NCI-H1417 treated with DMSO at 0.1 percent for 48 hours (cell line): ENCODE measurements at regions not wholly inside any gene's neighbourhood (a gene's known extent, or its start where the extent isn't known, plus 50 kb on each side); places are given as distances from the start of the nearest gene placed in this dataset.
"Not testable (repeated sequence)": the region's sequence is repeated elsewhere in the genome, so short reads cannot be mapped to it uniquely, and the experiment has no call there.

ENCODE experiments used
- DNase-seq: peaks from one replicate; lab custom pipeline; 2025; lab: John Stamatoyannopoulos, UW

- not testable (repeated sequence) for DNase-seq
Observed at GRCh38 chr6:25160134-25160533, 119.0 kb upstream of the CARMIL1 start.

DNA sequence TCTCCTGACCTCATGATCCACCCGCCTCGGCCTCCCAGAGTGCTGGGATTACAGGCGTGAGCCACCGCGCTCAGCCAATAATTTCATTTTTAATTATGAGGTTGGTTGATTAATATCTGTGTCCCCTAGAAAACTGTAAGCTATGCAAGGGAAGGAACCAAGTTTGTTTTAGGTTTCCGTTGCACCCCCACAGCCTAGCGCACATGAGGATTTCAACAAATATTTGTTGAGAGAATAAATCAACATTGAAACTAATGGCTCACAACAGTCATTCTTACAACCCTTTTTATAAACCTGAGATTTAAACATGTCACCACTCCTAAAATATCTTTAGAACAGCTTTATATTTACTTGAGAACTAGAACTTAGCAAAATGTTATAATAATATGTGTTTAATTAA lies 114.0 kb upstream of the CARMIL1 start:
- no peak for DNase-seq

DNA sequence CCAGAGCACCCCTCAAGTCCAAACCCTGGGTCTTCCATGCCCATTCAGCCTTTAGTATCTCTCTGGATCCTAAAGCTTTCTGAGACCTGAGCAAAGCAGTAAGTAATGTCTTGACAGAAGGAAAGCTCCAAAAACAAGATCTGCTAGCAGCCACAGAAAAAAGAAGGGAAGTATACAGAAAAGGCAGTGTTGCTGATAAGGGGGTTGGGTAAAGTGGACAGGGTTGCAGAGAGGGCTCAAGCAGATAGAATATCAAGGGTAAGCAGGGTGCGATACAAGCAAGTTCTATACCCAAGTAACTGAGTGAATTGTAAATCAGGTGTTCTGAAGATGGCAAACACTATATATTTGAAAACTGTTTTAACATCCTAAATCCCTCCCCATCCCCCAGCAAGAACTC lies 113.4 kb upstream of the CARMIL1 start:
- DNase-seq: no peak

DNA sequence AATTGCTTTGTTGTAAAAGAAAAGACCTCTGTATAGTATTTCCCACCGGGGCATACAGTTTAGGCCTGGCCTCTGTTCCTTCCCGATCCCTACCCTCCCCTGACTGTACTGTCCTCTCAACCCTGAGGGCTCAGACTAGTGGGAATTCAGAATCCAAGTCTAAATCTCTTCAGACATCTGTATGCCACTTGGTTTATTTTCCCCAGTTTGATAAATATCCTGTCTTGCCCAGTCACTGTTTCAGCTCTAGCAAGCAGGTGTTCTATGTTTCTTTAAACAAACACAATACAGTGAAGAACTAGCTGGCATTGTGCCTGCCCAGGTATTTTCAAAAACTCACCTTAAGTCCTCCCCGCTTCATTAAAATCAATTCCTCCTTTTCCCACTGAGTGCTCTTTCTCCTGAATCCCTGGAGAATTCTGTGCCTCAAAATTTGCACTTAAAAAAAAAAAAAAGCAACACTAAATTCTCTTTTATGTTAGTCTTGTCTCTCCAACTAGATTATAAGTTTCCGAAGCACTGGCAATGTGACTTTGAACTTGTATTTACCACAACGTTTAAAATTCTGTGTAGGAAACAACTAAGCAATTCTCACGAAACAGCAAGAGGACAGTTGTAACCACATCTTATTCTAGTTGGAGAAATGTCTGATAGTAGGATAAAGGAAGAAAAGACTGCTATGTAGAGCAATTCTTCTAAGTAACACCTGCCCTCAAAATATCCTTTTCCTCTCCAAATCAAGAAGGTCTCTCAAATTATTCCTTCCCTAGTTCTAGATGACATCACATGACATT lies 112.0 kb upstream of the CARMIL1 start:
- peak; percentile 21 for DNase-seq

- no peak for DNase-seq
Observed at GRCh38 chr6:25167961-25168360, 111.2 kb upstream of the CARMIL1 start.

- no peak for DNase-seq
Observed at GRCh38 chr6:25168637-25169036, 110.5 kb upstream of the CARMIL1 start.

DNA sequence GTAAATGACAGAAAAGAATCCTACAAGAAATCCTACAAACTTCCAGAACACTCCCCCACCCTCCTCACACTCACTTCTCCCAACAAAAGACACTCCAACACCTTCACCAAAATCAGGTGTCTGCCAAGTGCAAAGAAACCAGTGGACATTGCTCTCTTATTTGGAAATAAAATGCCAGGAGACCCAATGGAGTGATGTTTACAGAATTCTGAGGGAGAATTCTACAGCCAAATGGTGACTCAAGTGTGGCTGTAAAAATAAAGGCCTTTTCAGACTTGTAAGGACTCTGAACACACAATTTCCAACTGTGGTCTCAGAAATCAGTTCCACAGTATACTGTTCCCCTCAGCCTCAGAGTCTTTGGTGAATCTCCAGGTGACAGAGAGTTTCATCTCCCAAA lies 109.6 kb upstream of the CARMIL1 start:
- no peak for DNase-seq

- DNase-seq: no peak
Observed at GRCh38 chr6:25169961-25170360, 109.2 kb upstream of the CARMIL1 start.

- DNase-seq: no peak
Observed at GRCh38 chr6:25170640-25171039, 108.5 kb upstream of the CARMIL1 start.

- DNase-seq: no peak
Observed at GRCh38 chr6:25171301-25171700, 107.9 kb upstream of the CARMIL1 start.

- no peak for DNase-seq
Observed at GRCh38 chr6:25172819-25173218, 106.4 kb upstream of the CARMIL1 start.

DNA sequence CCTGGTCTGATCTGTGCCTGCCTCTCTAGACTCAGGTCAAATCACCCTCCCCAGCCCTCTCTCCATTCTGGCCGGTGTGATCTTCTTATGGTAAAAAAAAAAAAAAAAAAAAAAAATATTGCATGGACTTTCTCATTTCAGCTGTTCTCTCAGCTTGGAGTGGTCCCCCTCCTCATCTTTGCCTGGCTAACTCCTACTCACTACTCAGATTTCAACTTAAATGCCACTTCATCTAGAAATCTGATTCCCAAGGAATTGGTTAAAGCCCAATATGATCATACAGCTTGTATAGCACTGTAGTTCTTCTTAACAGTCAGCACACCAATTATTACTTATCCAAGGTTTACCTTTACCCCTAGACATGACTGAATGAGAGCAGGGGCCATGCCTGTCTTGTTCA lies 105.9 kb upstream of the CARMIL1 start:
- DNase-seq: no peak

- DNase-seq: no peak
Observed at GRCh38 chr6:25173951-25174474, 105.2 kb upstream of the CARMIL1 start.

DNA sequence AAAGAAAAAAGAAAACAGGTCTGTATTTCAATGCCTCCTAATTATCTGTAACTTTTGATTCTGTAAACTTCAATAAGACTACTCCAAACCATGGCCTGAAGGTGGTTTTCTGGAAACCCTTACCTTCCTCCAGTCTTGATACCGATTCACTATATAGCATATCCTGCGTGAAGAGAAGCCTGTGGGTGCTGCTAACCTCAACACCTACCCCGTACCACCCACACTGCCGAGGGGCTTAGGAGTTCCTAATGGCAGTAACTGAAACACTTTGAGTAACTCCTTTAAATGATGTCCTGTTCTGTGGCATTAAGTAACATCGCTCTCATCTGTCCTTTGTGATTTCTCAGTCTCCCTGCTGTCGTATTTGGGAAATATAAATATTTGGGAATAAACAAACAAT lies 104.5 kb upstream of the CARMIL1 start:
- DNase-seq: no peak

- no peak for DNase-seq
Observed at GRCh38 chr6:25175196-25175595, 104.0 kb upstream of the CARMIL1 start.

DNA sequence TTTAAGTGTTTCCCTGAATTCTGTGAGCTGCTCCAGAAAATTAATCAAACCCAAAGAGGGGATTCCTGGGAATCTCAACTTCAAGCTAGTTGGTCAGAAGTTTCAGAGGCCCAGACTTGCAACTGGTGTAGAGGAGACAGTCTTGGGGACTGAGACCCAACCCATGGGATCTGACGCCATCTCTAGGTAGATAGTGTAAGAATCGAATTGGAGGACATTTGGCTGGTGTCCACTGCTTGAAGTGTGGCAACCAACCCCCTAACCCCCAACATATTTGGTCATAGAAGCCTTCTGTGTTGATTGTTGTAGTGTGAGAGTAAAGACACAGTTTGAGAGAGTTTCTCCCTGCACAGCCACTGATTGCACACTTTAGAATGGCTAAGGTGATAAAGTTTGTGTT lies 103.5 kb upstream of the CARMIL1 start:
- DNase-seq: no peak

DNA sequence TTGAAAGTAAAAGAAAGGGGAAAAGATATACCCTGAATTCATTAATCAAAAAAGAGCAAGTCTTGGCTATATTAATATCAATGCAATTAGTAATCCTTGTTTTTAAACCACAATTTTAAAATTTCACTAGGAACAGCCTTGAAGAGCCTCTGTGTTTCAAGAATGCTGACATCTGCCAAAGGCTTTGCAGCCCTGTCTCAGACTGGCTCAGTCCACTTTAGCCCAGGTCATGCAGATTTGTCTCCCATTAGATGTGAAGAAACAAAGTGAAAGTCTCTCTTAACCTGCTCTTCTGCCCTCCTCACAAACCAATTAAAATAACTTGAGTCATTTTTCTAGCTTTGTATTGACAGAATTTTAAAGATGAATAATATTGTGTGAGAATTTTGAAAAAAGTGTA lies 102.7 kb upstream of the CARMIL1 start:
- no peak for DNase-seq

- DNase-seq: no peak
Observed at GRCh38 chr6:25177500-25178028, 101.6 kb upstream of the CARMIL1 start.

DNA sequence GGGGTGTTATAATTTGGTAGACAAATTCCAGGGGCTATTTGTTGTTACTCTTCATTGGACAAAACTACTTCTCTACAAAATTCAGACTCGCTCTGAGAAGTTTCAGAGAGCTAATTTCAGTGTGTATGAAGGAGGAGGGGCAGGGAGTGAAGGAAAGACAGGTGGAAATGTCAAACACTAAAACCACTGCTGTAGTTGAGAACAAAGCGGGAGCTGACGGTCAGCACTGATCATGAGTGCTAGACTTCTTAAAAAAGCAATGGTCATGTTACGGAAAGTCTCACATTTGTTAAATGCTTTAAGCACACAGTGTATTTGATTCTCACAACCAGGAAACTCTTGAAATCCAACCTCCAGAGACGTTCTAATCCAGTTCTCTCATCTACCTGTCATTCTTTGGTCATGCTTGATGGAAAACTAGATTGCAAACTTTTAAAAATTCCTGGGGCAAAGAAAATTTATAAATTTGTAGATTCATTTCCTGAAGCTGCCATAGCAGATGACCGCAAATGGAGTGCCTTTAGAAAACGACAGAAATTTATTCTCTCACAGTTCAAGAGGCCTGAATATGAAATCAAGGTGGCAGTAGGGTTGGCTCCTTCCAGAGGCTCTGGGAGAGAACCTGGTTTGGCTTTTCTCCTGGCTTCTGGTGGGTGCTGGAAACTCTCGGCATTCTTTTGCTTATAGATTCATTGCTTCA lies 100.7 kb upstream of the CARMIL1 start:
- no peak for DNase-seq

DNA sequence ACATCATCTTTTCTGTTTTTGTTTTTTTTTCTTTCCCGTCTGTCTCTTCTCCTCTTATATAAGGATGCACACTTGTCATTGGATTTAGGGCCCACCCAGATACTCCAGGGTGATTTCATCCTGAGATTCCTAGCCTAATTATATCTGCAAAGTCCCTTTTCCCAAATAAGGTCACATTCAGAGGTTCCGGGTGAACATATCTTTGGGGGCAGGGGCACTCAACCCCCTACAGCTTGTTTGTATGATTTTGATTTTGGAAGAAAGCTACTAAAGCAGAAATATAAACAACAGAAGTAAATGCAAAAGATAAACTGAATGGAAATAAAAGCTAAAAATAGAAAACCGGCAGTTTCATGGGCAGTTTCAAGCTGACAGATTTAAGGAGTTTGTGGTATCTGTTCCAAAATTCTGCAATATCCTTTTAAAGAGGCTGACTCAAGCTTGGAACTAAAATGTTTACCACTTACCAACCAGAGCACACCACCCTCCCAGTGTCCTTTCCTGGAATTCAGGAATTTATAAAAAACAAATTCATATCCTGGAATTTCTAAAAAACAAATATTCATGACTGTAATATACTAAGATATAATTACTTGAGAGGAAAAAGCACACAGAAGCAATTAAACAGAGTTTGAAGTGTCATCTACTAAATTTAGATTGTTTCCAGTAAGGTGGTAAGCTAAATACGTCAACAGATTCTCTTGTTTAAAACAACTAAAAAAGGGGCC lies 100.0 kb upstream of the CARMIL1 start:
- no peak for DNase-seq

GRCh38 chr6:25180630-25181349 lies 98.4 kb upstream of the CARMIL1 start:
- DNase-seq: no peak

- no peak for DNase-seq
Observed at GRCh38 chr6:25181350-25181724, 97.8 kb upstream of the CARMIL1 start.
